ENCODE measurements at regions not wholly inside any gene's neighbourhood (a gene's known extent, or its start where the extent isn't known, plus 50 kb on each side); places are given as distances from the start of the nearest gene placed in this dataset.
"Not testable (repeated sequence)": the region's sequence is repeated elsewhere in the genome, so short reads cannot be mapped to it uniquely, and the experiment has no call there.

DNA sequence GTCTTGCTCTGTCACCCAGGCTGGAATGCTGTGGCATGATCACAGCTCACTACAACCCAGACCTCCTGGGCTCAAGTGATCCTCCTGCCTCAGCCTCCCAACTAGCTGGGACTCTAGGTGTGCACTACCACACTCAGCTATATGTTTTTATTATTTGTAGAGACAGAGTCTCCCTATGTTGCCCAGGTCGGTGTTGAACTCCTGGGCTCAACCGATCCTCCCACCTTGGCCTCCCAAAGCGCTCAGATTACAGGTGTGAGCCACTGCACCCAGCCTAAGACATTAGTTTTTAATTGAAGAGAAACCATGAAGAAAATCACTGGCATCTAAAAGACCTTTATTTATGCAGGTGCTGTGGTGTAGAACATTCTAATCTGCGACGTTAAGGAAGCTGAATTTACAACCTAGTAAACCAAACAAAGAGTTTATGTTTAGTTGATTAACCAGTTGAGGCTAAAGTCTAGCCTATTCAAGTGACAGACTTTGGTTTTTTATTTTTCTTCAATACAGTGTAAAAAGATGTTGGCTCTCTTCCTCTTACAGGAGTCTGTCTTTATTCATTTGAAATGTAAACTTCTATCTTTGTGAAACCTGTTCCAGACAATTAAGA is 52.5 kb upstream of the NBL1 start:
- no peak for DNase-seq

DNA sequence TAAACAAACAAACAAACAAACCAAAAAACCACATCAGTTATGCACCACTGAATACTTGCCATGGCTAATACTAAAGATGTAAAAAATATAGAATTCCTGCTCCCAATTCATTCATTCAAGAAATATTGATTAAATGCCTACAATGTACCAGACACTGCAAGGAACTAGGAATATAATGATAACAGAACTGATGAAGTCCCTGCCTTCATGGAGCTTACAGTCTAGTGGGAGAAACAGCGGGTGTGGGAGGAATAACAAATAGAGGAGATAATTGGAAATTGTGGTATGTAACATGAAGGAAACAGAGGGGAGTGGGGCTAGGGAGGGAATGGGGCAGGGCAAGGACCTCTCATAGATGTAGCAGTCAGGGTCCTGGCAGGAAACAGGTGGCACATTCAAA is 58.6 kb upstream of the NBL1 start:
- DNase-seq = no peak

DNA sequence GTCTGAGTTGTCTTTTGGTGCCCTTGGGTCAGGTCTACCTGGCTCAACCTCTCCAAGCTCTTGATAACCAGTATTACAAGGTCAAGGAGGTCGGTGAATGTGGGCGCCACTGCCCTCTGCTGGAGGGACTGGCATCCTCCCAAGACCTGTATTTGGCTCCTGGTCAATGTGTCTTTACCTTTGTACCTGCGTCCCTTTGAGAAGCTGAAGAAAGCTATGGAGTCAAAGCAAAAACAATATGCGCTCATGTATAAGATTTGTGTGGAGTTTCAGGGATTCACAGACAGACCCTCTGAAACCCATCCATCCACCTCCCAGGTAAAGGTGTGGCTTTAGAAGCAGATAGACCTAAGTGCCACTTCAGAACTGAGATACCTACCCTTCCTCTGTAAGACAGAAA is 61.8 kb upstream of the NBL1 start:
- DNase-seq = peak; percentile 69 to 73 (median 70)

DNA sequence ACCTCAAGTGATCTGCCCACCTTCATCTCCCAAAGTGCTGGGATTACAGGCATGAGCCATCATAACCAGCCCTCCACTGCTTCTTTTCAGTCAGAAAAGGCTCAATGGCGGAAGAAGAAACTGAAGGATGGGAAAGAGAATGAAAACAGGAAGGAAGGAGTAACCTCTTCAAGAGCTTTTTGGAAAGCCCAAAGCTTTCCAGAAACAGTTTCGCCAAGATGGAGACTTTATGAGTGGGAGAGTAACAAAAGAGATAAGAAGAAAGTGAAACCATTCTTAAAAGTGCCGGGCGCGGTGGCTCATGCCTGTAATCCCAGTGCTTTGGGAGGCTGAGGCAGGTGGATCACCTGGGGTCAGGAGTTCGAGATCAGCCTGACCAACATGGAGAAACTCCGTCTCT is 62.7 kb upstream of the NBL1 start:
- peak; percentile 64 to 82 (median 67) for DNase-seq

DNA sequence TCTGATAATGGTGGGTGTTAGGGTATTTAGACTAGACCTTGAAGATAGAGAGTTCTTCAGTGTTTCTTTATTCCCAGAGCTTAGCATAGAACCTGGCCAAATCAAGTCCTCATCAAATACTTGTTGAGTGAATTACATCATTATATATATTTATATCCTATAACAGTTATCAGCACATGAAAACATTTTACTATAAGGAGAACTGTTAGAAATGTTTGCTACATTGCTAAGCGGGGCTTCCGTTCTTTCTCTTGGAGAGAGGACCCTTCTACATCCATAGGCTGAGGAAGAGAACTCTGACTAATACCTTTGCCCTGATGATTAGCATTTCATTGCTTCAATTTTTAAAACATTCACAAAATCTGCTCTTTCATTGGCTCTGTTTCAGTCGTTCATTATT is 66.5 kb upstream of the NBL1 start:
- no peak for DNase-seq

DNA sequence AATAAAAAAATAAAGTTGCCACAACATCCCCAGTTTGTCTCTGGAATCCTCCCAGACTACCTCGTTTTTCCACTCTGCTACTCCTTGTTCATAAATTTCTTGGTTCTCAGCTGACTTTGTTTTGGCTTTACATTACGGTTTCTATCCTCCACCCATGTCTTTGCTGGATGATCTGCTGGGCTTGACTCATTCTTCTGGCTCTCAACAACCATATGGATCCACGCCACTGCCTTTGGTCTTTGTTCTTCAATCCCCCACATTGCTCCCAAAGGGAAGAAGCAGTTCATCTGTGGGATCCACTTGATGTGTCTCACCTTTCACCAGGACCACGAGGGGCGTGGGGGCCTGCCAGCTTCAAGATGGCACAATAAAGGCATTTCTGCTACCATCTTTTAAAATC is 67.1 kb upstream of the NBL1 start:
- no peak for DNase-seq

DNA sequence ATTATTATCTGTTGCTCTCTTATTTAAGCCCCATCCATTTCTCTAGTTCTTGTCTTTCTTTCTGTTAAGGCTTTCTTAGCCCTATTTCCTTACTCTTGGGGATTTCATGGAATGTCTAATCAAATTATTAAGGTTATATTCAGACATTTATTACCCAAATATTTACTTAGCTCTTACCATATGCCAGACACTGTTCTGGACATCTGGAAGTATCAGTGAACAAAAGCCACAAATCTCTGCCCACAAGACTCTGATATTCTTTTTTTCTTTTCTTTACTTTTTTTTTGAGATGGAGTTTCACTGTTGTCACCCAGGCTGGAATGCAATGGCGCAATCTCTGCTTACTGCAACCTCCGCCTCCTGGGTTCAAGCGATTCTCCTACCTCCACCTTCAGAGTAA is 74.3 kb upstream of the NBL1 start:
- DNase-seq = no peak

DNA sequence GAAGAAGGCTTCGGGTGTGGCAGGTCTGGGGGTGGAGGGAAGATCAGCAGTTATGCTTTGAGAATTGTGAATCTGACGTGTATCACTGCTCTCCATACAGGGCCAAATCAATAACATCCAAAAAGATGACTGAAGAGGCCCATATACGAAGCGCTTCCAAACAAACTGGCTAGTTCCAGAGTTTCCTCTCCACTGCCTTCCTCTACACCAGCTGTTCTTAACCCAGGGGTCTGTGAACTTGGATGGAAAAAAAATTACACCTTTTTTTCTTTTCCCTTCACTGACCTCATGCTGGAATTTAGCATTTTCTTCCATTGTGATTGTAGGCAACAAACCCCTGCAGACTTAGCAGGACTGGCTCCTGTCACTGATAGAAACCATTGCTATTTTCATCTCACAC is 77.1 kb upstream of the NBL1 start:
- no peak for DNase-seq

DNA sequence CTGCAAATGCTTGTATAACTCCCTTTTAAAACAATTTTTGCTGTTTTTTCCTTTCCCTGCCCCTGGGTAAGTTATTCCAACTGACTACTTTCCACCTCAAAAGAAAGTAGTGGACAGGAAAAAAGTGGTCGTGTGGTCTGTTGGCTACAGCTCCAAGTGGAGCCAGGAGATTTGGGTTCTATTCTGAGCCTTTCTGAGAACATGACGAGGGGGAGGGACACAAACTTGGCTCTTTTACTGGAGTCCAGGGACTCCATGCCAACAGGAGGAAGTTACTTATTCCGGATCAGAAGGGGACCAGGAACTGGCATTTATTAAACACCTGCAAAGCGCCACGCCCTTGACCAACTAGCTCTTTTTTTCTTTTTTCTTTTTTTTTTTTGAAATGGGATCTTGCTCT is 79.0 kb upstream of the CAPZB start:
- DNase-seq = no peak

DNA sequence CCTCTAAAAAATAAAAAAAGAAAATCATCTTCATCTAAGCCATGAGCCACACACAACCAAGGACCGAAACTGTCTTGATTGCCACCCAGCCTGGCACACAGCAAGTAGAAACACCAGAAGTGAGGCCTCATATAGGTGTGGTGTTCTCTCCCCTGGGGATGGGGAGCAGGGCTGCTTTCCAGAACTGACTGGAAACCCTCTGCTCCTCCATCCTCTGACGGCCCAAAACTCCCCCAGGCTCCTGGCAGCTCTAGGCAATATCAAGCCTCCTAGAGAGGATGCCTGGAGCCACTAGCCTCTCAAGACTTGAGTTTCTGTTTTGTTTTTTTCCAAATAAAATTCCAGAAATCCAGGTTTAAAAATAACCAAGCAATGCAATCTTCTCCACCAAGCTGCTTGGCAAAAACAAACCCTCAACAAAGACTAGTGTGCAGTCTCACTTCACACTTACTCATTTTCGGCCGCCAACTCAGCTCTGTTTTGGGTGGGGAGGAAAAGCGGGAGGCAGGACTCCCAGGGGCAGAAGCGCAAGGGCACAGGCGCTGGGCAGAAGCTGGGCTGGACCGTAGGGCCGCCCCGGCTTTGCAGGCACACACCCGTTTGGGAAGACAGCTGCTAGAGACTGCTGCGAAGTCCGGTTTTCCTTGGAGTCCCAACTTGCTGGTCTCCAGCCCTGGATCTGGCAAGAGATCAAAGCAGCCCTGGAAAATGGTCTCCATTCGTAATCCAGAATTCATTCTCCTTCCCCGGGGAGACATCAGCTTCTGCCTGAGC is 78.2 kb upstream of the CAPZB start:
- DNase-seq = no peak

DNA sequence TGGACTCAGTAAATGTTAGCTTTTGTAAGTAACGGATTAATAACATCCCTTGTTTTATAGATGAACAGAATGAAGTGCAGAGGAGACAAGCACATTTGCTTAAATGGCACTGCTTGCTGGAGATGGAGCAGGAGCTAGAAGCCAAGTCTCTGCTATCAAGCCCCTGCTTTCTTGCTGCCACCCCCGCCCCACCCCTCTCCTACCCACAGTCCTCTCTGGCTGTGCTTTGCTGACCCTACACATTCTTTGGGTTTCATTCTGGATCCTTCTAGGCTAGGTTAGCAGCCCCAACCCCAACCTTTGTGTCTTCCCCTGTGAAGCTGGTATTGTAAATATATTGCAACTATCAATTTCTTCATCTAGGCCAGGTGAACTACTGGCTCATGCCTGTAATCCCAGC is 77.5 kb upstream of the CAPZB start:
- no peak for DNase-seq

DNA sequence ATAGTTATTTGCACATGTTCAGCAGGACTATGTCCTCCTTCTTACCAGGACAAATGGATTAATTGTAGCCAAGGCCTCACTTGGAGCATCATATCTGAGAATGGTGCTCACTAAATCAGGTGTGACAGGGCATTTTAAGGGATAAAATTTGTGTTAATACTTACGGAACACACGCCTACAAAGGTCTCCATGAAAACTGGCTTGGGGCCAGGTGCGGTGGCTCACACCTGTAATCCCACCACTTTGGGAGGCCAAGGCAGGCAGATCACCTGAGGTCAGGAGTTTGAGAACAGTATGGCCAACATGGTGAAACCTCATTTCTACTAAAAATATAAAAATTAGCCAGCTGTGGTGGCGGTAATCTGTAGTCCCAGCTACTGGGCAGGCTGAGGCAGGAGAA is 75.1 kb upstream of the CAPZB start:
- DNase-seq = no peak

DNA sequence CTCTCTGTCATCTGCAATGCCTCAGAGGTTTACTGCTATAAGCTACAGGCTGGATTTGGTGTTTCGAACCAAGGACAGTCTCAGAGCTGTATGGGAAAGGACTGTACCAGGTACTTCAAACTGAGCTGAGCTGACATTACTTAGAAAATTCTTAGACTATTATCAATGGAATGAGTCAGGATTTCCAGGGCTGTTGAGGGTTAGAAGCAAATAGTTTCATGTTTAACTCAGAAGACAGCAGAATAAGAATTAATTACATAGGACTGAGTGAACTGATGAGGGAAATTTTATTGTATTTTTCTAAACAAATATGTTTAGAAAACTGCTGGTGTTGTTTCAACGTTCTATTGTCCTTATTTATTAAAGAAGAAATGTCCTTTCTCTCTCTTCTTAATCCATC is 74.3 kb upstream of the CAPZB start:
- DNase-seq = no peak

DNA sequence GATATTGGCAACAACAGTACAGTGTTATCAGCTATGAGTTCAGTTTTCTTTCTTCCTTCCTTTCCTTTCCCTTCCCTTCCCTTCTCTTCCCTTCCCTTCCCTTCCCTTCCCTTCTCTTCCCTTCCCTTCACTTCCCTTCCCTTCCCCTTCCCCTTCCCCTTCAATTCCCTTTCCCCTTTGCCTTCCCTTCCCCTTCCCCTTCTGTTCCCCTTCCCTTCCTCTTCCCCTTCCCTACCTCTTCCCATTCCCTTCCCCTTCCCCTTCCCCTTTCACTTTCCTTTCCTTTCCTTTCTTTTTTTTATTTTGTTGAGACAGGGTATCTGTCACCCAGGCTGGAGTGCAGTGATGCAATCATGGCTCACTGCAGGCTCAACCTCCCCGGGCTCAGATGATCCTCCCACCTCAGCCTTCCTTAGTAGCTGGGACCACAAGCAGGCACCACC is 72.3 kb upstream of the CAPZB start:
- peak; percentile 56 to 76 (median 65) for DNase-seq

DNA sequence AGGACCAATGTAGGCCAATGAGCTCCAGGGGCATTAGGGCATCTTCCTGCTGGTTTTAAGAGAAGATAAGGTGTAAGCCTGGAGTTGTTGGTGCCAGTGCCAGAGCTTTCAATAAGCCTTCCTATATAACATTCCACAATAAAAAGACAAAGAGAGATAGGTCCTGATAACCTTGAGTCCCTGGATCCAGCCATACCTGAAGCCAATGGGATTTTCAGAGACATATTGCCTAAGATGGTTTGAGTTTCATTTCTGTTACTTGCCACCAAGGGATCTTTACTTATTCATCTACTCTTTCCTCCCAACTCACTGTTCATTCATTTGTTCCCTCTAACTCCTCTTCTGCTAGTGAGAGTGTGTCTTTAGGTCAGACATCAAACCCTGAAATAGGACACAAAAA is 68.8 kb upstream of the CAPZB start:
- no peak for DNase-seq

DNA sequence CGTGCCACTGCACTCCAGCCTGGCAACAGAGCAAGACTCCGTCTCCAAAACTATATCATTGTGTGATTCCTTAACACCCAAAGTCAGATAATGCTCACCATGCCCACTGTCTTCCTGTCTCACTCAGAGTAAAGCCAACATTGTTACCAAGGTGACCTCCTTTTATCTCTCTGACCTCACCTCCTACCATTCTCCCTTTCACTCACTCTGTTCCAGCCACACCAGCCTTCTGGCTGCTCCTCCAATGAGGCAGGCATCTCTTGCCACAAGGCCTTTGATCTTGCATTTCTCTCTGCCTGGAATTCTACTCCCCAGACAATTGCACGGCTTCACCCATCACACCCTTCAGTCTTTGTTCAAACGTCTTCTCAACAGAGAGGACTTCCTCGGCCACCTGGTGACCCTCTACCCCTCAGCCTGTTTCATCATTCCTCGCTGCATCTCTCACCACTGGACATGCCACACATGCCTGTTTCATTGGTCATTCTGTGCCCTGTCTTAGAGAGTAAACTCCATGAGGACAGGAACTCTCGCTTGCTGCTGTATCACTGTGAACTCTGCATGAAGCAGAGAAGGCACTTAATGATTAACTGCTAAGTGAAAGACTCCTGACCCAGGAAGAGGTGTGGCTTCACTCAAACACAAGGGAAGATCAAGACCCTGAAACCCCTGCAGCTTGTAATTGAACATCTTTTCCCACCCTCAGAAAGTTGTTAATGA is 67.1 kb upstream of the CAPZB start:
- no peak for DNase-seq

DNA sequence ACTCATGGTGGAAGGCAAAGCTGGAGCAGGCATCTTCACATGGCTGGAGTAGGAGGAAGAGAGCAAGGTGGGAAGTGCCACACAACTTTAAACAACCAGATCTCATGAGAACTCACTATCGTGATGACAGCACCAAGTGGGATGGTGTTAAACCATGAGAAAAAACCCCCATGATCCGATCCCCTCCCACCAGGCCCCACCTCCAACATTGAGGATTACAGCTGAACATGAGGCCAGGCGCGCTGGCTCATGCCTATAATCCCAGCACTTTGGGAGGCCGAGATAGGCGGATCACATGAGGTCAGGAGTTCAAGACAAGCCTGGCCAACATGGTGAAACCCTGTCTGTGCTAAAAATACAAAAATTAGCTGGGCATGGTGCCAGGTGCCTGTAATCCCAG is 66.5 kb upstream of the CAPZB start:
- DNase-seq = peak in 1 of 3 donors; percentile 29

DNA sequence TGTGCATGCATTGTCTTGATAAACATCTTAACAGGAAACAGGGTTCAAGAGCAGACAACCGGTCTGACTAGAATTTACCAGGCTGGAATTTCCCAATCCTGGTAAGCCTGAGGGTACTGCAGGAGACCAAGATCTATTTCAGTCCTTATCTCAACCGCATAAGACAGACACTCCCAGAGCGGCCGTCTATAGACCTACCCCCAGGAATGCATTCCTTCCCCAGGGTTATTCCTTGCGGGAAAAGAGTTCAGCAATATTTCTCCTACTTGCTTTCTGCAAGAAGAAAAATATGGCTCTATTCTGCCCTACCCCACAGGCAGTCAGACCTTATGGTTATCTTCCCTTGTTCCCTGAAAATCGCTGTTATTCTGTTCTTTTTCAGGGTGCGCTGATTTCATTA is 65.1 kb upstream of the CAPZB start:
- DNase-seq = not testable (repeated sequence)

DNA sequence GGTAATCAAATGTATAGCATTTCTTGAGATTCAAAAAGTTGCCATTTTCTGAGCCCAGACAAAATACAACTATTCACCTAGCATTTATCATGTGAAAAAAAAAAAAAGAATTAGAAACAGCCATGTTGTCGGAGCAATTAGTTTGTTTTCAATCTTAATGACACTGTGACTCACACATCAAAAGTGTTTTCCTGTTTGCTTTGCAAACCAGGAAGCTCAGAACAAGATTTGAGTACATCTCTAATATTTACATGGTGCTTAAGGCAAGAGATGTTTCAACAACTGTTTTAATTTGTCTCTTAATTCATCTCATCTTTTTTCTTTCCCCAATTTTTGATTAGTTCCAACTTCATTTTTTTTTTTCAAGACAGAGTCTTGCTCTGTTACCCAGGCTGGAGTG is 62.5 kb upstream of the CAPZB start:
- DNase-seq = no peak

DNA sequence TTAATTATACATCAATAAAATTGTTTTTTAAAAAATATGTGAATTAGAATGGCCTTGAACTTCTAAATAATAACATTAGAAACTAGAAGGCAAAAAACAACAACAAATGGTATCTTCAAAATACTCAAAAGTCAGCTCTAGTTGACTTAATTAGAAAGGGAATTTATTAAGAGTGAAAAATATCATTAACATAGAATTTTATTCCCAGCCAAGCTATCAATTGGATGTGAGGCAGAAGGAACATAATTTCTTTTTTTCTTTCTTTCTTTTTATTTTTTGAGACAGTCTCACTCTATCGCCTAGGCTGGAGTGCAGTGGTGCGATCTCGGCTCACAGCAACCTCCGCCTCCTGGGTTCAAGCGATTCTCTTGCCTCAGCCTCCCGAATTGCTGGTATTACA is 51.2 kb upstream of the CAPZB start:
- no peak for DNase-seq

DNA sequence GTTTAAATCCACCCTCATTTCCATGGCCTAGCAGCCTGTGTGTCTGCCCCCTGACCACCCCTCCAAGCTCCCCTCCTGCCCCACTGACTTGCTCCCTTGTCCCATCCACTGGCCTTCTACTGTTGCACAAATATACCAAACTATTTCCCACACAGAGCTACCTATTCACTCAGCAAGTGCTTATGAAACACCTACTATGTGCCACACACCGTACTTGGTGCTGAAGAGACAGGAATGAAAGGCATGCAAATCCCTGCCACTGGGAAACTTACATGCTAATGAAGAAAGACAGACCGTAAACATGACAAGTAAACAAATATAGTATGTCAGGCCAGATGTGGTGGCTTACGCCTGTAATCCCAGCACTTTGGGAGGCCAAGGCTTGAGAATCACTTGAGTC is 49.9 kb upstream of the CAPZB start:
- DNase-seq = no peak
